ENCODE measurements at regions not wholly inside any gene's neighbourhood (a gene's known extent, or its start where the extent isn't known, plus 50 kb on each side); places are given as distances from the start of the nearest gene placed in this dataset.
A peak's percentile ranks its signal among the peaks of the same experiment; 100 is the strongest.

- ATAC-seq (ENCODE audit: poor library complexity) (no peak), DNase-seq (no peak)
- intact Hi-C loops (cut with DNase I): no loop called here
Observed at GRCh38 chr2:2762166-2762908, 431.3 kb upstream of the MYT1L start.

GRCh38 chr2:2758793-2759367 lies 427.8 kb upstream of the MYT1L start:
- ATAC-seq (ENCODE audit: poor library complexity) (no peak), DNase-seq (no peak)
- intact Hi-C loops (cut with DNase I): no loop called here

GRCh38 chr2:2757764-2758163 lies 426.7 kb upstream of the MYT1L start:
- DNase-seq (no peak), ATAC-seq (ENCODE audit: poor library complexity) (no peak)
- intact Hi-C loops (cut with DNase I): no loop called here

GRCh38 chr2:2756886-2757285 lies 425.8 kb upstream of the MYT1L start:
- no peak for ATAC-seq (ENCODE audit: poor library complexity)

GRCh38 chr2:2755990-2756389 lies 424.9 kb upstream of the MYT1L start:
- no peak for ATAC-seq (ENCODE audit: poor library complexity)
- intact Hi-C loops (cut with DNase I): no loop called here
- no peak for DNase-seq

More at GRCh38 chr2:2756886-2757285, 425.8 kb upstream of the MYT1L start:
- no peak for DNase-seq
- intact Hi-C loops (cut with DNase I): no loop called here

GRCh38 chr2:2754940-2755339 lies 423.9 kb upstream of the MYT1L start:
- ATAC-seq (ENCODE audit: poor library complexity): no peak
- DNase-seq: no peak
- intact Hi-C loops (cut with DNase I): no loop called here

- ATAC-seq (ENCODE audit: poor library complexity) (no peak), DNase-seq (no peak)
- intact Hi-C loops (cut with DNase I): no loop called here
Observed at GRCh38 chr2:2751715-2752315, 420.7 kb upstream of the MYT1L start.

GRCh38 chr2:2750867-2751714 lies 420.0 kb upstream of the MYT1L start:
- intact Hi-C loops (cut with DNase I): no loop called here
- no peak for DNase-seq
- no peak for ATAC-seq (ENCODE audit: poor library complexity)

GRCh38 chr2:2749206-2749598 lies 418.1 kb upstream of the MYT1L start:
- ATAC-seq (ENCODE audit: poor library complexity): no peak
- intact Hi-C loops (cut with DNase I): no loop called here
- DNase-seq: no peak

- intact Hi-C loops (cut with DNase I): no loop called here
- ATAC-seq (ENCODE audit: poor library complexity) (peak; percentile 15), DNase-seq (no peak)
Observed at GRCh38 chr2:2748399-2749205, 417.5 kb upstream of the MYT1L start.

- intact Hi-C loops (cut with DNase I): no loop called here
- DNase-seq (no peak), ATAC-seq (ENCODE audit: poor library complexity) (no peak)
Observed at GRCh38 chr2:2747797-2748301, 416.8 kb upstream of the MYT1L start.

- intact Hi-C loops (cut with DNase I): no loop called here
- no peak for DNase-seq
- no peak for ATAC-seq (ENCODE audit: poor library complexity)
Observed at GRCh38 chr2:2746731-2747130, 415.7 kb upstream of the MYT1L start.

- DNase-seq (no peak), ATAC-seq (ENCODE audit: poor library complexity) (no peak)
- intact Hi-C loops (cut with DNase I): no loop called here
Observed at GRCh38 chr2:2744958-2745715, 414.1 kb upstream of the MYT1L start.

GRCh38 chr2:2744107-2744506 lies 413.0 kb upstream of the MYT1L start:
- ATAC-seq (ENCODE audit: poor library complexity) (no peak), DNase-seq (no peak)
- intact Hi-C loops (cut with DNase I): no loop called here

GRCh38 chr2:2743164-2743571 lies 412.1 kb upstream of the MYT1L start:
- DNase-seq (peak; percentile 85), ATAC-seq (ENCODE audit: poor library complexity) (peak; percentile 91)
- intact Hi-C loops (cut with DNase I): no loop called here

GRCh38 chr2:2742726-2743125 lies 411.7 kb upstream of the MYT1L start:
- ATAC-seq (ENCODE audit: poor library complexity): no peak
- intact Hi-C loops (cut with DNase I): no loop called here

GRCh38 chr2:2740238-2740775 lies 409.2 kb upstream of the MYT1L start:
- DNase-seq (no peak), ATAC-seq (ENCODE audit: poor library complexity) (no peak)
- intact Hi-C loops (cut with DNase I): no loop called here

More at GRCh38 chr2:2742726-2743125, 411.7 kb upstream of the MYT1L start:
- no peak for DNase-seq
